Amniotic stem cell (primary cell): ENCODE measurements at regions not wholly inside any gene's neighbourhood (a gene's known extent, or its start where the extent isn't known, plus 50 kb on each side); places are given as distances from the start of the nearest gene placed in this dataset.

Source experiments
- DNase-seq: peaks from one replicate; lab custom pipeline; 2025; lab: John Stamatoyannopoulos, UW

DNA sequence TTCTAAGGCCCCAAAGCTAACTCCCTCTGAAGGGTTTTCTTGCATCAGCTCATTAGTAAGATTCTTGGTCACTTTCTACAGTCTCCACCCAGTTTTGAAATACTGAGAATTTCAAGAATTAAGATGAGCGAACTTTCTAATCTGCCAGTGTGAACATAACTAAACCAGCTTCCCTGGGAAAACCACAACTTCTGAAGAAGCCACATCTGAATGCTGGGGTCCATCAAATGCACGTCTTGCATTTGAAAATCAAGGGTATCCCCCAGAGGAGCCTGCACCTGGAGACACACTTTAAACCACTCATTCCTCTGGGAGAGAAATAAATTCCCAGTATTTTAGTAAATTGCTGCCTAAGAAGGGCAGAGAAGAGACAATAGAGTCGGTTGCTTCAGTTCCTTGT is 292.1 kb upstream of the CDH4 start:
- no peak for DNase-seq

DNA sequence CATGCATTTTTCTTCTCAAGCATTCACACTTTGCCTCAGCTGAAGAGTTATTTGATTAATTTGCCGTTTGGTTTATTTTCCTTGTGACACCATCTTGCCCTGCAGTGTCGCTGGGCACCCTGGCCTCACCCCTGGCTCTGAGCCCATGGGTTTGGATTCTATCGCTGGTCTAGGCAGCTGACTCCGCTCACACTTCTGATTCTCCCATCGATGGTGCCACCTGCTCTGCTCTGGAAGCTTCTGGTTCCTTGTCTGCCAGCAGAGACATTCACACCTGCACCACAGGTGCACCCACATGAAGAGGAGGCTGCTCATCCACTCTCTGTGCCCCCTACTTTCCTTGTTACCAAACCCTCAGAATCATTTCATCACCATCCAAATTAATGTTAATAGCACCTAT is 291.6 kb upstream of the CDH4 start:
- DNase-seq, result no peak

DNA sequence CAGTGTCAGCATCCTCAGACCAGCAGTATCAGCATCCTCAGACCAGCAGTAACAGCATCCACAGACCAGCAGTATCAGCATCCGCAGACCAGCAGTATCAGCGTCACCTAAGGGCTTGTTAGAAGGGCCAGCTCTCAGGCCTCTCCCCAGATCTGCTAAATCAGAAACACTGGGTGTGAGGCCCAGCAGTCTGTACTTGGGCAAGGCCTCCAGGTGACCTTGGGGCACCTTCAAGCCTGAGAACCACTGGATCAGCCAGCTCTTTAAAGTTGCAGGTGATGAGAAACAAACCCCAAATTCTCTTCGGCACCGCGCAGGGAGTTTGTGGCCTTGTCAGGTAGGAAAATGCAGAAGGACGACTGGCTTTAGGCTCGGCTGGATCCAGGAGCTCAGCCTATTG is 290.5 kb upstream of the CDH4 start:
- DNase-seq, result no peak

DNA sequence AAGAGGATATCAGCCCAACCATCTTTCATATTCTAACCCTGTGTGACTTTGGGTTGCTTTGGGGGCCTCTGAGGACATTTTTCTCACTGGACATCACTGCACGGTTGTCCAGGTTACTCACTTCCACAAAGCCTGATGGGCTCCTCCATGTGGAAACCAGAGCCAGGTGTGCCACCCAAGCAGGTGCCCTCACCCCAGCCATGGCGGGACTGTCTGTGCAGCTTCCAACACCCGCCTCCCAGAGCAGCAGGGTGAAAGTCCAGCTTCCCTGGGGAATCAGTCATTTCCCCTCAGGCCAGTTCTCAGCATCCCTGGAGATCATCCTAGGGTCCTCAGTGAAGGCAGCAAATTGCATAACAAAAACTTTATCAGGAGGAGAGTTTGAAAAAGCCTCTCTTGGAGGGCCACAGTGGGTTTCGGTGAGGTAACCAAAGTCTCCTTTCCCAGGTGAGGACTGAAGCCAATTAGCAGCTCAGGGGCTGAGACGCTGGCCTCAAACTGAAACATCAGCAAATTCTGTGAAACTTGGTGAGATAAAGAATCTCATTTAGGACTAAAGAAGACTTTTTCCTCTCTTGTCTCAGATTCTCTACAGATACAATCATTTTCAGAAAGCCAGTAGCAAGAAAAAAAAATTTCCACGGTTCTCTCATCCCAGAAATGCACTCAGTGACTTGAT is 289.6 kb upstream of the CDH4 start:
- DNase-seq, result no peak

DNA sequence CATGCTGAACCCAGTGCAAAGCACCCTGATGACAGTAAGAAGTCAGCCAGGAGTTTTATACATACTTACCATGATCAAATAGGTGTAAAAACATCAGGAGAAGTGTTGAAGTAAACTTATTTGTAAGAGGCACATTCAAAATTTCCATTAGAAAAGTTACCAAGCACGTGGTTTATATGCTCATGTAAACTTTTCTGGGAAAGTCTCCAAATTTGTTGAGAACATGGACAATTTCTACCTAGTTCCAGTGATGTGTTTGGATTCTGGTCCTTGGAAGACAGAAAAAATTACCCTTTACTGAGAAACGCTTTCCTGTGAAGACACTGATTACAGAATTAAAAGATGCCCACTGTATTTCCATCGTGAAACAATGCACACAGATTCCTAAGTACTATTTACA is 288.9 kb upstream of the CDH4 start:
- no peak for DNase-seq

DNA sequence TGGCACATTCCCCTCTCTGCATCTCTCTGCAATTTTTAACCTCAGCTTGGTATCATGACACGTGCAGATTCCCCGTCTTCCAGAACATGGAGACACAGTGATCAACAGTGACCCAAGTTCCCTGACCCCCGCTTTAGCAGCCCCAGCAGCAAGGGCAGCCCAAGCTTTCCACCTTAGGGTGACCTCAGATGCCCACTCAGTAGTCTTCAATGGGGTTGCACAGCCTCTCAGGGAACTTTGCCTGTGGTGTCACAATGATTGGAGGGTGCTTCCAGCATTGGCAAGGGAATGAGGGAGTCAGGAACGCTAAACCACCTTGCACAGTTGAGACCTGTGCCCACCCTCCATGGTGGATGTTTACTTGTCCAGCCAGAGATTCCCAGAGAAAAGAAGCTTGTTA is 287.1 kb upstream of the CDH4 start:
- DNase-seq, result no peak

DNA sequence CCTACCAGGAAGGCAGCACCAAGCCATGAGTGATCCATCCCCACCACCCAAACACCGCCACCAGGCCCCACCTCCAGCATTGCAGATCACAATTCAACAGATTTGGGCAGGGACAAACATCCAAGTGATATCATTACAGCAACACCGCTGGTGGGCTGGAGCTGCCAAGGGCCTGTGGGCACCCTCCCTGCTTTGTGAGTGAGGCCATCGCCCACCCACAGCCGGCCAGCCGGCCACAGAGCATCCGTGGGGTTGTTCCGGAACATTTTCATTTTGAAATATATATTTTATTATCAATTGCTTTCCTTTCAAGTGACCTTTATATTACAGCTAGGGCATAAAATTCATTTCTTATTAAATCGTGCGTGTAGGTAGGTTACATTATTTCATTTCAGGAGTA is 286.0 kb upstream of the CDH4 start:
- no peak for DNase-seq

DNA sequence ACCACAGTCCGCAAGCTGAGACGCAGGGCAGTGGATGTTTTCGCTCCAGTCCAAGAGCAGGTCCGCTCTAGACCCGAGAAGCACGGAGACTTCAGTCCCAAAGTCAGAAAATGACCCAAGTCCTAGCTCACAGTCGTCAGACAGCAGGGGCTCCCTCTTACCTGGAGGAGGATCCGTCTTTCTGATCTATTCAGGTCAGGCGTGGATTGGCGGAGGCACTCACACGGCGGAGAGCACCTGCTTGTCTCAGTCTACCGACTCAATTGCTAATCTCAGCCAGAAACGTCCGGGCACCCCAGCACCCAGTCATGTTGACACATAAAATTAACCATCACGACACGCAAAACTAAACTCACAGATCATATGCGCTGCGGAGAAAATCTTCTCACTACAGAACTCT is 285.3 kb upstream of the CDH4 start:
- no peak for DNase-seq

DNA sequence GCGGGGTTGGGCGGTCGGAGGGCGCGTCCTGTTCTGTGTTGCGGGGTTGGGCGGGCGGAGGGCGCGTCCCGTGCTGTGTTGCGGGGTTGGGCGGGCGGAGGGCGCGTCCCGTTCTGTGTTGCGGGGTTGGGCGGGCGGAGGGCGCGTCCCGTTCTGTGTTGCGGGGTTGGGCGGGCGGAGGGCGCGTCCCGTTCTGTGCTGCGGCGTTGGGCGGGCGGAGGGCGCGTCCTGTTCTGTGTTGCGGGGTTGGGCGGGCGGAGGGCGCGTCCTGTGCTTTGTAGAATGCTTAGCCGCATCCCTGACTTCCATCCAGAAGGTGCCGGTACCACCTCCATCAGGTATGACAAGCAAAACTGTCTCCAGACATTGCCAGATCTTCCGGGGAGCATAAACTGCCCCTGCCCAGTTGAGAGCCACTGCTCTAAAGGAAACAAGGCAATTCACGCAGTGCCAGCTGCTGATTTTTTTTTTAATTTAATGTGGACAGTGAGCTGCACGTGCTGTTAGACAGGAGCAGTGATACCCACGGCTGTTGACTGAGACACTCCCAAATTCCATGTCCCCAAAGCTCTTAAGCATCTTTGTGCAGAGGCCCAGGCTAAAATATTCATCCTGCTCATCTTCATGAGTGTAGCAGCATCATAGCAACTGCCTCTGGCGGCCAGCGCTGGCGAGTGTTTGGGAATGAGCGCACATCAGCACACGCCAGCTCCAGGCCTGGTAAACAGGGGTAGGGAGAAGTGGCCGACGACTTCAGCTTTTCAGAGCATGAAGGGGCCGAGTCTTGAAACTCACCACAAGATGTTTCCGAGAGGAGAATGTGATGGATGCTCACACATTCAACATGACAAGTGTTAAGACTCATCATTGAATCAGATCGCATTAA is 284.4 kb upstream of the CDH4 start:
- no peak for DNase-seq

DNA sequence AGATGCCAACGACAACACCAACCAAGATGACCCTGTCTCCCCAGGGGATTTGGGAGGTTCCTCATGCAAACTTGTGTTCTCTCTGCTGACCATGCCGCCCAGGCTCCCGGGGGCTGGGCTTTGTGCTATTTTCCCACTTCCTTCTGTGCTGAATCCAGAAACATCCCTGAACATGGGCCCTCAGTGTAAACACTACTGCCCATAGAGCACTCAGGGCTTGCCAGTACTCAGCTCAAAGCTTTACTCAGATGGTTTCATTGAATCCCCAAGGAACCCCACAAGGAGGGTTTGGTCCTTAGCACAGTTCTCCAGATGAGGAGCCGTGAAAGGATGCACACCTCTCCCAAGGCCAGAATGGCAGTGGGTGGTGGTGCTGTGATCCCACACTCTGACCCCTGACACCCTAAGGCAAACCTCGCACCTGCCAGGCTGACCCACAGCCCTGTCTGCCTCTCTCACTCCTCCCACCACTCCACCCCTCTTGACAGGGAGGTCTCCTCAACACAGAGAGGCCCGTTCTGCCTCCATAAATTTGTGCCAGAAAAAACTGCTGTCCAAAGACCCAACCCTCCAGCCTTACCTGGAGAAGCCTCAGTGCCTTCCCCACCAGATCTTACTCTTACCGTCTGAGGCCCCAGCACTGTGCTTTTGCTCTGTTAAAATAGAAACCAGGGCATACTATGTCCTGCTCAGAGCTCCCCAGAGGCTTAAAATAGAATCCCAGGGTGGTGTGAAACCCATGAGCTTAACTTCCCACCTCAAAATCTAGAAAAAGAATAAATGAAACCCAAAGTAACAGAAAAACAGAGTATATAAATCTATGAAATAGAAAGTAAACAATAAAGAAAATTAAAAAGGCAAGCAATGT is 283.0 kb upstream of the CDH4 start:
- DNase-seq, result no peak

DNA sequence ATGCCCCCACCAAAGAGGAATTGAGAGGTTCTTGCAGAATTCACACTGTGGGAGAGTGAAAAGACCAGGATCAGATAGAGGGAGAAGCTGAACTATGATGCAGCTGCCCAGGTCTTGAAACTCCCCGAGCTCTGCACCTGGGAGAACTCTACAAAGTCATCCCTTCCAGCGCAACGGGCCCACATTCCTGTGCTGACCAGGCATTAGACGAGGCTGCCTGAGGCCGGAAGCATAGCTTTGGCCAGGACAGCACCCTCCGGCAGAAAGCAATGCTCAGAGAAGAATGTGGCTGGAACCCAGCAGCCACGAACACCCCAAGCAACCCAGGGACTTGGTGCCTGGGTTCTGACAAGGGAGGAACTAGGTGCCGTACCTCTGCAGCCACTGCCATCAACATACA is 281.5 kb upstream of the CDH4 start:
- DNase-seq, result no peak

DNA sequence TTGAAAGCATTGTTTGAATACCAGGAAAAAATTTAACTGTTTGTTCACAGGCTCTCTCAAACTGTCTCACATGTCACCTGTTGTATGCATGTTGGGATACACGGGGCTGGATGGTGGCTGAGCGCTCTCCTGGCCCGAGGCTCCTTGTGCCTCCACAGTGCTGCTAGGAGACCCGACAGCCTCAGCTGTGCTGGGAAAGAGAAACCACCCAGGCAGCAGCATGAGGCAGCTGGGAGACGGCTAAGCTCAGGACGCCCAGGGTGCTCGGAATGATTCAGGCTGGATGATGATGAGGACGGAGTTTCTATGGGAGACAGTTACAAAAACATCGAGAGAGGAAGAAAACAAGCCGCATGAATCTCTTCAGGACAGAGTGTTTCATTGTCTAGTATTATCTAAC is 278.0 kb upstream of the CDH4 start:
- no peak for DNase-seq

DNA sequence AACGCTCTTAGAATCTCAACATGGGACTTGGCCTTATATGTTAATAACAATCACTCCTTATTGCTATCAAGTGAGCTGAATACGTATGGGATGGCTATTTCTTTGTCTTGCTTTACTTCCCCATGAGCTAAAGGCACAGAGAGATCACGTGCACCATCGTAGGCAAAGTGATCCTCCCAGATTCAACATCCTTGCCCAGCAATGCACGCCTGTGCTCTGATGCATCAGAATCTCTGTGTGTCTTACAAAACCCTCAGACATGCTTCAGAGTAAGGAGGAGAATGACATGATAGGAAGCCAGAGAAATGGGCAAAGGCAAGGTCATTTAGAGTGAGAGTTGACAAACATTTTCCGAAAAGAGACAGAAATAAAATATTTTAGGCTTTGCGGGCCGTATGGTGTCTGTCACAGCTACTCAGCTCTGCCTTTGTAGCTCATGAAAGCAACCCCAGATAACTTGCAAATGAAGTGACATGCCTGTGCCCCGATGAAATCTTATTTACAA is 277.6 kb upstream of the CDH4 start:
- DNase-seq, result no peak

DNA sequence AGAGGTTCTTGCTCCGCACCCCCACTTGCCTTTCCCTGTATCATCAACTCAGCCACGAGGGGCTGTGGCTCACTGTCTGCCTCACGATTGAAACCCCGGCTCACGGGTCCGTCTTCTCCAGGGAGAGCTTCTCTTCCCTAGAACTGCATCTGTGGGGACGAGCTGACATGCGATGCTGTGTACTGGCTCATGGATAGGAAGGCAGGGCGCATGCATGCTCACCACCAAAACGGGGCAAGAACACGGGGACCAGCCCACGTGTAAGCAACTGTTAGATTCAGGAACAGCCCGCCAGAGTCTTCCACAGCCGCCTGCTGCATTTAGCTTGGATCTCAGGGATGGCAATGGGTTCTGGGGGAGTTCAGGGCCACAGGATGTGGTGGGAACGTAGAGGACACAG is 275.9 kb upstream of the CDH4 start:
- no peak for DNase-seq

DNA sequence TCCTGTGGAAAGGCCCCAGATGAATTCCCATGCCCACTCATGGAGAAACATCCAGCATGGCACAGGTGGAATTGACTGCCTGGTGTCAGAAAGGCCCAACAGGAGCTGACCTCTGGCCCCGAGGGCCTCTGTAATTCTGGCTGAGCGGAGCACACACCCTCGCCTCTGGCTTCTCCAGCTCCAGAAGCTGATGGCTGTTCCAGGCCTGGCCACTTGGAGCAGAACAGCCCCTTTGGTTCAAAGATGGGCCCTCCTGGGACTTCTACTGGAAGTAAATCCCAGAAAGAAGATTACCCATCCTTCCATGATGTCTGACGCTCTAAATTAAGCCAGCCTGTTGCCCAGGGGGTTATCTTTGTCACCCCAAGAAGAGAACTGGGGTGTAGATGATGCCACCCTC is 275.1 kb upstream of the CDH4 start:
- no peak for DNase-seq

DNA sequence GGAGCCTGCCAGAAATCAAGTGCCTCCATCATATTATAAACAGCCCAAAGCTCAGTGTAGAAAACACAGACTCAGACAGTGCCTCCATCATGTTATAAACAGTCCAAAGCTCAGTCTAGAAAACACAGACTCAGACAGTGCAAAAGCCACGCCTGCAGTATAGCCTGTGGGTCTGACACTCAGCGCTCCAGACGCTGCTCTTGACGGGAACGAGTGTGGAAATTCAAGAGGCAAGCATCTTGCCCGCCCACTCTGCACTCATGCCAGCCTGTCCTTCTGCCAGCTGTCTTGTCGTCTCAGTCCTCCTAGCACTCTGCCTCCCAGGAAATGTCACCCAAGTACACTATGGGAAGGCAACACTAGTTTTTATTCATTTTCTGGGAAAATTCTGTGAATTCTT is 274.2 kb upstream of the CDH4 start:
- no peak for DNase-seq

DNA sequence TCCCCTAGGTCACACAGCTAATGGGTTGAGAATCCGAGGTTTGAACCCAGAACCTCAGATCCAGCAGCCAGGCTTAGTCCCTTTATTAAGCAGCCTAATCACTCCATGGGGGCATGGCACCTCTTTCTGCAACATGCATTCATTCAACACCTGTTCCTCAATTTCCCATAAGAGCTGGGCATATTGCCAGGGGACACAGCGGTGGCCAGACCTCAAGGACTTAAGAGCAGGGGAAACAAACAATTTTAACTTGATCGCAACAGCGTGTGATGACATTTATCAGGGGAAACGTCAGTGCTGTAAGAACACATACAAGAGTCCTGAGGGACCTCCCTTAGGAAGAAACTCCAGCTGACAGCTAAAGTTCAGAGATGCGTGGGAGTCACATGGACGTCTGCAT is 267.4 kb upstream of the CDH4 start:
- DNase-seq, result no peak

DNA sequence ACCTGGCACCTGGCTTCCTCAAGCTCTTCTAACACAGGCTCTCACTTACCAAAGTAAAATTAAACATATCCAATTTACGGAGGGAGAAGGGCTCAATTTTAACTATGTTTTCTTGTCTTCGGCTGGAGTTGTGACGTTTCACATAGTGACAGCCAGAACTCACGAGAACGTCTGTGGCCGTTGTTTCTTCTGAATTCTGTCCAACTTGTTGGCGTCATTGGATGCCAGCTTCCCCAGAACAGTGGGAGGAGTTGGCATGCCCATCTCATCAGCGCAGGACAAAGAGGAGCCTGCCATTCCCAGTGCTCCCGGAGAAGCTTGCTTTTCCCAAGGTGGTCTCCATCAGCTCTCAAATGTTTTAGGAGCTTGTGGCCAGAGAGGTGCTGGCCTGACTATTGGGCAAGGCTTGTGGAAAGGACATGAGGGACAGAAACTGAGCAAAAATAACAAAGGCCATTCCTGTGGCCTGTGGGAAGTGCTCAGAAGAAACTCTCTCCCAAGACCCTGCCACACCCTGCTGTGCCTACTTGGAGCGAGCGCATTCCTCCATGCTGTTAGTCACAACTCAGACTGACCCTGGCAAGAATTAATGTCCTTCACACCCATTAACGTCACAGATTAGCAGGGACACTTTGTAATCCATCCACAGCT is 265.4 kb upstream of the CDH4 start:
- DNase-seq, result no peak

DNA sequence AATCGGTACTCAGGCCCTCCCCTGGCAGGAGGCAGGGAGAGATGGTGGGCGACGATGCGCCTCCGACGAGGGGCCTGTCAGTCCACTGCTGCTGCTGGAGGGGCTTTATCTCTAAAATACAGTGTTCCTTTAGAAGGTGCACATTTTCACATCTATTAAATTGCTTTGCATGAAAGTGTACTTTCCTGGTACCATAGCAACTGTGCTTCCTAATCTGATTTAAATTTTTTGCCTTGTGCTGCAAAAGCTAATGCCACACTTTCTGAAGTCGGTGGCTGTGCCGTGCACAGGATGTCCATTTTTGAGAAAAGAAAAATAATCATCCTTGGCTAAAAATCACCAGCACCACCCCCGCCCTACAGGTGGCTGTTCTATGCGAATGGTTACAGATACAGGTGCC is 262.0 kb upstream of the CDH4 start:
- no peak for DNase-seq

DNA sequence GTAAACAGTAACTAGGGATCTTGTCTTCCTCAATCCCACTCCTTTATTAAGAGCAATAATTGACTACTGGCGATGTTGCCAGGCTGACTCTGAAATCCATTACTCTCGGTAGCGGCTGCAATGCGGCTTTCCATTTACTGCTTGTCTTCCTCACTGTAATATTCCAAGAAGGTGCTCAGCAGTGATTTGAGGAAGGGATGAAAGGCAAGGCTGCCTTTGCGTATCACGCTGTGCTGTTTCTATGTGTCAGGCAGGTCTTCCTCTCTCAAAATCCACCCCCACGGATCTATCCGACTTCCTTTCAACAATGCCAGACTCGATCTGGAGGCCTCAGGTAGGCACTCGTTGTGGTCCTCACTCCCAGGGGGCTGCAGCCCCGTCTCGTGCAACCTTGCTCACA is 261.4 kb upstream of the CDH4 start:
- DNase-seq, result no peak

DNA sequence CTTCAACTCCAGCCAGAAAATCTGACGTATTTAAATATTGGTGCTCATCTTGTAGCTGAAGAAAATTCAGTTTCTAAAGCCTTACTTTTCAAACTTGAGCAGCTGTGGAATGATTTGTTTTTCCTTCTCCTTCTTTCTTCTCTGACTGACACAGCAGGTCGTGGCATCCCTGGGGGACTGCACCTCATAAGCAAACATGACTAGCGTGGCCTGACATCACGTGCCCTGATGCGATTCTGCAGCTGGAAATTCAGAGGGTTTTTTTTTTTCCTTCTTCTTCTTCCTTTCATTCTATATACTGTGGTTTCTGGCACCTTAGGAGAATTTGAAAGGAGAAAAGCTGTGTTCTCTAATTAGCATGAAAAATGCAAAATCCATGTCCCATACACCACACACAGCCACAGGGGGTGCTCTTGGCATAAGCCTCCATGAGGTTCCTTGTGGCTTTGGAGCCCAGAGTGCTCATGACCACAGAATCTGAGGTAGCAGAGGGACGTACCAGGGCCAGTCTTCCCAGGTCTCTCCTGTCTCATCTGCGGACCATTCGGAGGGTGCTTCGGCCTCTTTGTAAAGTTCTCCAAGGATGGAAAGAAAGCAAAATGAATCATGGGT is 258.5 kb upstream of the CDH4 start:
- no peak for DNase-seq

DNA sequence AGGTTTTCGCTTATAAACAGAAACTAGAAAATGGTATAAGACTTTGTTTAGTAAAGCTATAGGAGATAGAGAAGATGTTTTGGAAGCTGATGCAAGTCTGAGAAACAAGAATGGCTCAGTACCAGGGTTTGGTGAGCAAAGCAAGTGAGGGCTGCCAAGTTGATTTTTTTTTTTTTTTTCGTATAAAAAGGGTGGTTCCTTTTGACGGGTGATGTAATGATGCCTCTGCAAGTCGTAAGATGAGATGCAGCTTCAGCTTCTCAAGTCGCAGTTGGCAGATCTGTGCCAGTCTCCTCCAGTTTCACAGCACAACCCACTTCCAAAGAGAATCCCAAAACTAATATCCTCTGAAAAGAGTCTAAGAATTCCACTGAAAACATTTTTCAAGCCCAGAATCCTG is 252.8 kb upstream of the CDH4 start:
- no peak for DNase-seq
